ENCODE measurements at regions not wholly inside any gene's neighbourhood (a gene's known extent, or its start where the extent isn't known, plus 50 kb on each side); places are given as distances from the start of the nearest gene placed in this dataset.

DNA sequence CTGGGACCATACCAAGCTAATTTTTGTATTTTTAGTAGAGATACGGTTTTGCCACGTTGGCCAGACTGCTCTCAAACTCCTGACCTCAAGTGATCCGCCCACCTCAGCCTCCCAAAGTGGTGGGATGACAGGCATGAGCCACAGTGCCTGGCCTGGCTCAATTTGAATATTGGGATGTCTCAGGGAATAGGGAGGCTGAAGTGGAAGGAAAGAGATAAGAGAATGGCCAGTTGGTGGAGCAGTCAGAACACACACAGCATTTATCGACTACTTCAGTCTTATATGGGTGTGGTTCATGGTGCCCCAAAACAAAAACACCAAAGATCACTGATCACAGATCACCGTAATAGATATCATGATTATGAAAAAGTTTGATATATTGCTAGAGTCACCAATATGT, 144.4 kb downstream of the GMNC start:
- Histone ChIP-seq H3K9me3 (ENCODE audit: control insufficient read depth, low read depth, low read length) (no peaks in the 10 kb centered on the region), H2BK15ac (ENCODE audit: low read depth, low read length) (no peak overlapping the region), H3K4me2 (ENCODE audit: insufficient read depth, insufficient read length, low read length) (no peak overlapping the region), H3K27me3 (ENCODE audit: insufficient read depth, low read length) (no peaks in the 10 kb centered on the region), H4K5ac (ENCODE audit: insufficient read length, low read depth, low read length) (no peak overlapping the region), H2BK120ac (ENCODE audit: low read depth, low read length, poor library complexity, severe bottlenecking) (no peak overlapping the region), H4K20me1 (ENCODE audit: control insufficient read depth, insufficient read depth, insufficient read length) (no peaks in the 10 kb centered on the region), H3K79me1 (ENCODE audit: insufficient read depth, low read depth, low read length, poor library complexity, severe bottlenecking) (no peaks in the 10 kb centered on the region), H3K56ac (ENCODE audit: insufficient read length, low read depth, low read length) (no peak overlapping the region), H3K27ac (ENCODE audit: insufficient read length, low read depth, low read length) (no peak overlapping the region), H2BK5ac (ENCODE audit: insufficient read length, low read length) (no peak overlapping the region), H3K4me1 (ENCODE audit: insufficient read depth, low read length) (no peaks in the 10 kb centered on the region), H3K9ac (ENCODE audit: extremely low read depth, insufficient read length, low read length) (no peak overlapping the region), H2AK5ac (ENCODE audit: insufficient read length, low read length) (no peak overlapping the region), H3K18ac (ENCODE audit: insufficient read length, low read depth, low read length) (no peak overlapping the region), H2BK12ac (ENCODE audit: insufficient read length, low read depth, low read length) (no peak overlapping the region), H3K14ac (ENCODE audit: insufficient read depth, low read length) (no peak overlapping the region), H4K91ac (ENCODE audit: insufficient read length, low read depth, low read length) (no peak overlapping the region), H4K8ac (replicated peaks; ENCODE audit: insufficient read length, low read depth, low read length) (no peak overlapping the region), H3T11ph (ENCODE audit: low read length) (no peak overlapping the region), H2BK20ac (ENCODE audit: low read depth, low read length, poor library complexity, severe bottlenecking) (no peak overlapping the region), H3K79me2 (ENCODE audit: insufficient read depth, low read length) (no peaks in the 10 kb centered on the region), H3K4ac (ENCODE audit: low read depth, low read length) (no peak overlapping the region), H2AFZ (ENCODE audit: low read length) (no peak overlapping the region), H3K23me2 (ENCODE audit: insufficient read length, low read depth, low read length, poor library complexity, severe bottlenecking) (no peaks in the 10 kb centered on the region), H3K23ac (ENCODE audit: insufficient read length, low read depth, low read length) (no peak overlapping the region)
- TF ChIP-seq, protein P1, sequence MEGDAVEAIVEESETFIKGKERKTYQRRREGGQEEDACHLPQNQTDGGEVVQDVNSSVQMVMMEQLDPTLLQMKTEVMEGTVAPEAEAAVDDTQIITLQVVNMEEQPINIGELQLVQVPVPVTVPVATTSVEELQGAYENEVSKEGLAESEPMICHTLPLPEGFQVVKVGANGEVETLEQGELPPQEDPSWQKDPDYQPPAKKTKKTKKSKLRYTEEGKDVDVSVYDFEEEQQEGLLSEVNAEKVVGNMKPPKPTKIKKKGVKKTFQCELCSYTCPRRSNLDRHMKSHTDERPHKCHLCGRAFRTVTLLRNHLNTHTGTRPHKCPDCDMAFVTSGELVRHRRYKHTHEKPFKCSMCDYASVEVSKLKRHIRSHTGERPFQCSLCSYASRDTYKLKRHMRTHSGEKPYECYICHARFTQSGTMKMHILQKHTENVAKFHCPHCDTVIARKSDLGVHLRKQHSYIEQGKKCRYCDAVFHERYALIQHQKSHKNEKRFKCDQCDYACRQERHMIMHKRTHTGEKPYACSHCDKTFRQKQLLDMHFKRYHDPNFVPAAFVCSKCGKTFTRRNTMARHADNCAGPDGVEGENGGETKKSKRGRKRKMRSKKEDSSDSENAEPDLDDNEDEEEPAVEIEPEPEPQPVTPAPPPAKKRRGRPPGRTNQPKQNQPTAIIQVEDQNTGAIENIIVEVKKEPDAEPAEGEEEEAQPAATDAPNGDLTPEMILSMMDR (conservative IDR thresholded peaks at IDR 0.05) = peak; percentile 25; the same call in 1 of the 3 replicates
- no CpG with 5 or more reads among the region's 5 CpGs for WGBS (ENCODE audit: extremely low coverage, insufficient read length, low lambda C conversion rate)
- no peaks in the 10 kb centered on the region for H3K9me3 Mint-ChIP-seq
- H3K27me3 Mint-ChIP-seq (ENCODE audit: low read depth) = no peaks in the 10 kb centered on the region
- no peak overlapping the region for H3K4me3 Mint-ChIP-seq
- peaks cover 9% of the 10 kb centered on the region in 2 experiments; a peak in 3 of 4 replicates for H3K4me1 Mint-ChIP-seq
- no peaks in the 10 kb centered on the region for H3K36me3 Mint-ChIP-seq (ENCODE audit: insufficient read depth in 1 of 3, low read depth in 3 of 3)
- DNase-seq = peak; percentile 43
- H3K27ac Mint-ChIP-seq = no peak overlapping the region
